ENCODE measurements at regions not wholly inside any gene's neighbourhood (a gene's known extent, or its start where the extent isn't known, plus 50 kb on each side); places are given as distances from the start of the nearest gene placed in this dataset.
A peak's percentile ranks its signal among the peaks of the same experiment; 100 is the strongest.

- H2AFZ ChIP-seq (ENCODE audit: low read length) = no peak overlapping the region
- H3K9ac ChIP-seq (ENCODE audit: low read depth, low read length, poor library complexity) = no peak overlapping the region
- H2AK5ac ChIP-seq (ENCODE audit: low read depth, low read length) = no peak overlapping the region
- H3K18ac ChIP-seq (ENCODE audit: low read length) = no peak overlapping the region
- peaks cover 2 to 12% of the 10 kb centered on the region in 2 donors for H3K4me1 ChIP-seq (ENCODE audit: control insufficient read depth in 2 of 2, insufficient read depth in 1 of 2, low read depth in 1 of 2, low read length in 2 of 2)
- H3K4me3 ChIP-seq (ENCODE audit: low read length in 2 of 2) = no peak overlapping the region
- H2BK12ac ChIP-seq (ENCODE audit: low read length) = no peak overlapping the region
- H3K14ac ChIP-seq (ENCODE audit: low read length) = no peak overlapping the region
- H3K79me1 ChIP-seq (ENCODE audit: low read depth, low read length) = no peaks in the 10 kb centered on the region
- H3K27ac ChIP-seq (replicated peaks; ENCODE audit: low read length) = no peak overlapping the region
- H3K9me3 ChIP-seq (replicated peaks in 1 of 2; ENCODE audit: control insufficient read depth in 2 of 2, insufficient read depth in 1 of 2, low read depth in 1 of 2, low read length in 2 of 2) = no peaks in the 10 kb centered on the region
- no peak overlapping the region for H3K4me2 ChIP-seq (ENCODE audit: insufficient read depth, low read length, poor library complexity, severe bottlenecking)
- H3K23ac ChIP-seq (ENCODE audit: low read depth, low read length, poor library complexity) = no peak overlapping the region
- WGBS, 2 donors (ENCODE audit: extremely low coverage in 2 of 2, insufficient read length in 2 of 2, insufficient replicate concordance in 1 of 2) = no CpG with 5 or more reads among the region's 3 CpGs
- H4K8ac ChIP-seq (ENCODE audit: low read depth, low read length) = no peak overlapping the region
- no peak overlapping the region for H4K91ac ChIP-seq (ENCODE audit: low read depth, low read length, poor library complexity)
- H2BK15ac ChIP-seq (ENCODE audit: low read length) = no peak overlapping the region
- no peak overlapping the region for H2BK5ac ChIP-seq (ENCODE audit: low read length)
- no peak overlapping the region for H3K4ac ChIP-seq (ENCODE audit: low read length)
- DNase-seq (ENCODE audit: low spot score) = no peak
- H3K27me3 ChIP-seq (ENCODE audit: control insufficient read depth in 3 of 3, insufficient read depth in 3 of 3, low read depth in 1 of 3, low read length in 3 of 3) = no peaks in the 10 kb centered on the region
- H2BK120ac ChIP-seq (ENCODE audit: low read depth, low read length) = no peak overlapping the region
- no peaks in the 10 kb centered on the region for H3K36me3 ChIP-seq (replicated peaks in 1 of 2; ENCODE audit: control insufficient read depth in 2 of 2, insufficient read depth in 2 of 2, low read length in 2 of 2)
Observed at GRCh38 chr2:199105826-199106225, 351.9 kb downstream of the SATB2 start.

- no peak overlapping the region for H3K14ac ChIP-seq (ENCODE audit: low read length)
- H2AK5ac ChIP-seq (ENCODE audit: low read depth, low read length) = no peak overlapping the region
- no peak overlapping the region for H4K8ac ChIP-seq (ENCODE audit: low read depth, low read length)
- no peak overlapping the region for H2BK15ac ChIP-seq (ENCODE audit: low read length)
- H4K91ac ChIP-seq (ENCODE audit: low read depth, low read length, poor library complexity) = no peak overlapping the region
- no CpG with 5 or more reads among the region's 3 CpGs for WGBS, 2 donors (ENCODE audit: extremely low coverage in 2 of 2, insufficient read length in 2 of 2, insufficient replicate concordance in 1 of 2)
- no peak overlapping the region for H3K18ac ChIP-seq (ENCODE audit: low read length)
- H3K27me3 ChIP-seq (ENCODE audit: control insufficient read depth in 3 of 3, insufficient read depth in 3 of 3, low read depth in 1 of 3, low read length in 3 of 3) = no peaks in the 10 kb centered on the region
- no peak overlapping the region for H2BK5ac ChIP-seq (ENCODE audit: low read length)
- H3K4ac ChIP-seq (ENCODE audit: low read length) = no peak overlapping the region
- peak overlapping the region; percentile 8 for H2AFZ ChIP-seq (ENCODE audit: low read length)
- peaks cover 3 to 19% of the 10 kb centered on the region in 2 donors for H3K4me1 ChIP-seq (ENCODE audit: control insufficient read depth in 2 of 2, insufficient read depth in 1 of 2, low read depth in 1 of 2, low read length in 2 of 2)
- H3K4me3 ChIP-seq (ENCODE audit: low read length in 2 of 2) = no peak overlapping the region
- no peaks in the 10 kb centered on the region for H3K36me3 ChIP-seq (replicated peaks in 1 of 2; ENCODE audit: control insufficient read depth in 2 of 2, insufficient read depth in 2 of 2, low read length in 2 of 2)
- H2BK120ac ChIP-seq (ENCODE audit: low read depth, low read length) = no peak overlapping the region
- no peaks in the 10 kb centered on the region for H3K79me1 ChIP-seq (ENCODE audit: low read depth, low read length)
- no peak overlapping the region for H3K4me2 ChIP-seq (ENCODE audit: insufficient read depth, low read length, poor library complexity, severe bottlenecking)
- H3K23ac ChIP-seq (ENCODE audit: low read depth, low read length, poor library complexity) = no peak overlapping the region
- no peak overlapping the region for H3K9ac ChIP-seq (ENCODE audit: low read depth, low read length, poor library complexity)
- H3K27ac ChIP-seq (replicated peaks; ENCODE audit: low read length) = no peak overlapping the region
- H2BK12ac ChIP-seq (ENCODE audit: low read length) = no peak overlapping the region
- no peak for DNase-seq (ENCODE audit: low spot score)
- peaks cover 0 to 2% of the 10 kb centered on the region in 2 donors for H3K9me3 ChIP-seq (replicated peaks in 1 of 2; ENCODE audit: control insufficient read depth in 2 of 2, insufficient read depth in 1 of 2, low read depth in 1 of 2, low read length in 2 of 2)
Observed at GRCh38 chr2:199101487-199101886, 356.3 kb downstream of the SATB2 start.

- Histone ChIP-seq H2BK15ac (ENCODE audit: low read length) (no peak overlapping the region), H3K18ac (ENCODE audit: low read length) (no peak overlapping the region), H3K79me1 (ENCODE audit: low read depth, low read length) (no peaks in the 10 kb centered on the region), H3K9ac (ENCODE audit: low read depth, low read length, poor library complexity) (no peak overlapping the region), H3K4me1 (ENCODE audit: control insufficient read depth in 2 of 2, insufficient read depth in 1 of 2, low read depth in 1 of 2, low read length in 2 of 2) (peaks cover 3 to 19% of the 10 kb centered on the region in 2 donors), H3K27ac (replicated peaks; ENCODE audit: low read length) (no peak overlapping the region), H2AK5ac (ENCODE audit: low read depth, low read length) (no peak overlapping the region), H3K4me2 (ENCODE audit: insufficient read depth, low read length, poor library complexity, severe bottlenecking) (no peak overlapping the region), H2BK12ac (ENCODE audit: low read length) (no peak overlapping the region), H2BK120ac (ENCODE audit: low read depth, low read length) (no peak overlapping the region), H2AFZ (ENCODE audit: low read length) (peak overlapping the region; percentile 6), H3K4me3 (ENCODE audit: low read length in 2 of 2) (no peak overlapping the region), H3K4ac (ENCODE audit: low read length) (no peak overlapping the region), H3K23ac (ENCODE audit: low read depth, low read length, poor library complexity) (no peak overlapping the region), H3K9me3 (replicated peaks in 1 of 2; ENCODE audit: control insufficient read depth in 2 of 2, insufficient read depth in 1 of 2, low read depth in 1 of 2, low read length in 2 of 2) (peaks cover 0 to 2% of the 10 kb centered on the region in 2 donors), H4K91ac (ENCODE audit: low read depth, low read length, poor library complexity) (no peak overlapping the region), H4K8ac (ENCODE audit: low read depth, low read length) (no peak overlapping the region), H3K36me3 (replicated peaks in 1 of 2; ENCODE audit: control insufficient read depth in 2 of 2, insufficient read depth in 2 of 2, low read length in 2 of 2) (no peaks in the 10 kb centered on the region), H3K27me3 (ENCODE audit: control insufficient read depth in 3 of 3, insufficient read depth in 3 of 3, low read depth in 1 of 3, low read length in 3 of 3) (no peaks in the 10 kb centered on the region), H2BK5ac (ENCODE audit: low read length) (no peak overlapping the region), H3K14ac (ENCODE audit: low read length) (no peak overlapping the region)
- no peak for DNase-seq (ENCODE audit: low spot score)
- WGBS, 2 donors (ENCODE audit: extremely low coverage in 2 of 2, insufficient read length in 2 of 2, insufficient replicate concordance in 1 of 2) = no CpG with 5 or more reads among the region's 4 CpGs
Observed at GRCh38 chr2:199100326-199101110, 357.2 kb downstream of the SATB2 start.

- no peak for DNase-seq (ENCODE audit: low spot score)
- Histone ChIP-seq H3K4ac (ENCODE audit: low read length) (no peak overlapping the region), H3K79me1 (ENCODE audit: low read depth, low read length) (no peaks in the 10 kb centered on the region), H3K4me2 (ENCODE audit: insufficient read depth, low read length, poor library complexity, severe bottlenecking) (no peak overlapping the region), H4K91ac (ENCODE audit: low read depth, low read length, poor library complexity) (no peak overlapping the region), H2AK5ac (ENCODE audit: low read depth, low read length) (no peak overlapping the region), H3K23ac (ENCODE audit: low read depth, low read length, poor library complexity) (no peak overlapping the region), H3K18ac (ENCODE audit: low read length) (no peak overlapping the region), H2BK15ac (ENCODE audit: low read length) (no peak overlapping the region), H3K27ac (replicated peaks; ENCODE audit: low read length) (no peak overlapping the region), H3K36me3 (replicated peaks in 1 of 2; ENCODE audit: control insufficient read depth in 2 of 2, insufficient read depth in 2 of 2, low read length in 2 of 2) (no peaks in the 10 kb centered on the region), H2BK120ac (ENCODE audit: low read depth, low read length) (no peak overlapping the region), H4K8ac (ENCODE audit: low read depth, low read length) (no peak overlapping the region), H3K14ac (ENCODE audit: low read length) (no peak overlapping the region), H3K4me1 (ENCODE audit: control insufficient read depth in 2 of 2, insufficient read depth in 1 of 2, low read depth in 1 of 2, low read length in 2 of 2) (peaks cover 0 to 1% of the 10 kb centered on the region in 2 donors), H2AFZ (ENCODE audit: low read length) (no peak overlapping the region), H3K9ac (ENCODE audit: low read depth, low read length, poor library complexity) (no peak overlapping the region), H3K4me3 (ENCODE audit: low read length in 2 of 2) (no peak overlapping the region), H2BK5ac (ENCODE audit: low read length) (no peak overlapping the region), H3K9me3 (replicated peaks in 1 of 2; ENCODE audit: control insufficient read depth in 2 of 2, insufficient read depth in 1 of 2, low read depth in 1 of 2, low read length in 2 of 2) (no peaks in the 10 kb centered on the region), H2BK12ac (ENCODE audit: low read length) (no peak overlapping the region), H3K27me3 (ENCODE audit: control insufficient read depth in 3 of 3, insufficient read depth in 3 of 3, low read depth in 1 of 3, low read length in 3 of 3) (no peaks in the 10 kb centered on the region)
- no CpG with 5 or more reads among the region's 2 CpGs for WGBS, 2 donors (ENCODE audit: extremely low coverage in 2 of 2, insufficient read length in 2 of 2, insufficient replicate concordance in 1 of 2)
Observed at GRCh38 chr2:199092419-199092818, 365.3 kb downstream of the SATB2 start.
